ENCODE measurements at regions not wholly inside any gene's neighbourhood (a gene's known extent, or its start where the extent isn't known, plus 50 kb on each side); places are given as distances from the start of the nearest gene placed in this dataset.

GRCh38 chr13:97878431-97879375 lies 74.8 kb upstream of the IPO5 start:
- peaks cover 4% of the 10 kb centered on the region for H3K27me3 ChIP-seq
- H3K79me2 ChIP-seq, result no peaks in the 10 kb centered on the region
- TF ChIP-seq EZH2phosphoT487 (IDR thresholded peaks at IDR 0.05; ENCODE audit: low read depth, severe bottlenecking, unreplicated experiment) (no peak), CTCF (IDR thresholded peaks at IDR 0.05; ENCODE audit: poor library complexity) (no peak)
- 82% methylated on average over 9 of the region's 9 CpGs for WGBS (ENCODE audit: low lambda C conversion rate, missing lambda C conversion rate)
- no peak overlapping the region for H3K4me3 ChIP-seq
- no peak overlapping the region for H2AFZ ChIP-seq
- H3K4me1 ChIP-seq (ENCODE audit: insufficient read depth), result no peaks in the 10 kb centered on the region
- H3K9me2 ChIP-seq (replicated peaks; ENCODE audit: insufficient read depth), result no peaks in the 10 kb centered on the region
- no peak overlapping the region for H3K4me2 ChIP-seq
- no peaks in the 10 kb centered on the region for H3K9me3 ChIP-seq (ENCODE audit: low read depth)
- H3K36me3 ChIP-seq (replicated peaks; ENCODE audit: insufficient read depth, low read depth), result no peaks in the 10 kb centered on the region
- H4K20me1 ChIP-seq (ENCODE audit: insufficient read depth, poor library complexity, severe bottlenecking), result no peaks in the 10 kb centered on the region
- H3K27ac ChIP-seq, result no peak overlapping the region
- no peak for DNase-seq (ENCODE audit: low spot score)

GRCh38 chr13:97879646-97880310 lies 73.7 kb upstream of the IPO5 start:
- no peak overlapping the region for H2AFZ ChIP-seq
- no peaks in the 10 kb centered on the region for H3K9me2 ChIP-seq (replicated peaks; ENCODE audit: insufficient read depth)
- H3K9me3 ChIP-seq (ENCODE audit: low read depth), result no peaks in the 10 kb centered on the region
- H3K27ac ChIP-seq, result no peak overlapping the region
- DNase-seq (ENCODE audit: low spot score), result no peak
- H3K4me2 ChIP-seq, result no peak overlapping the region
- no peaks in the 10 kb centered on the region for H3K36me3 ChIP-seq (replicated peaks; ENCODE audit: insufficient read depth, low read depth)
- H3K4me1 ChIP-seq (ENCODE audit: insufficient read depth), result no peaks in the 10 kb centered on the region
- H3K4me3 ChIP-seq, result no peak overlapping the region
- H3K27me3 ChIP-seq, result peaks cover 4% of the 10 kb centered on the region
- H3K79me2 ChIP-seq, result no peaks in the 10 kb centered on the region
- 70% methylated on average over 8 of the region's 8 CpGs for WGBS (ENCODE audit: low lambda C conversion rate, missing lambda C conversion rate)
- no peaks in the 10 kb centered on the region for H4K20me1 ChIP-seq (ENCODE audit: insufficient read depth, poor library complexity, severe bottlenecking)
- TF ChIP-seq EZH2phosphoT487 (IDR thresholded peaks at IDR 0.05; ENCODE audit: low read depth, severe bottlenecking, unreplicated experiment) (no peak), CTCF (IDR thresholded peaks at IDR 0.05; ENCODE audit: poor library complexity) (no peak), EZH2 (IDR thresholded peaks at IDR 0.05; ENCODE audit: borderline replicate concordance) (no peak)

- no peaks in the 10 kb centered on the region for H3K9me2 ChIP-seq (replicated peaks; ENCODE audit: insufficient read depth)
- no peak overlapping the region for H2AFZ ChIP-seq
- no peak overlapping the region for H3K4me2 ChIP-seq
- H3K79me2 ChIP-seq, result no peaks in the 10 kb centered on the region
- no peaks in the 10 kb centered on the region for H3K9me3 ChIP-seq (ENCODE audit: low read depth)
- TF ChIP-seq EZH2 (IDR thresholded peaks at IDR 0.05; ENCODE audit: borderline replicate concordance) (no peak), CTCF (IDR thresholded peaks at IDR 0.05; ENCODE audit: poor library complexity) (no peak), EZH2phosphoT487 (IDR thresholded peaks at IDR 0.05; ENCODE audit: low read depth, severe bottlenecking, unreplicated experiment) (no peak)
- peaks cover 4% of the 10 kb centered on the region for H3K27me3 ChIP-seq
- H4K20me1 ChIP-seq (ENCODE audit: insufficient read depth, poor library complexity, severe bottlenecking), result no peaks in the 10 kb centered on the region
- H3K4me1 ChIP-seq (ENCODE audit: insufficient read depth), result no peaks in the 10 kb centered on the region
- DNase-seq (ENCODE audit: low spot score), result no peak
- no peak overlapping the region for H3K27ac ChIP-seq
- no peak overlapping the region for H3K4me3 ChIP-seq
- H3K36me3 ChIP-seq (replicated peaks; ENCODE audit: insufficient read depth, low read depth), result no peaks in the 10 kb centered on the region
- 87% methylated on average over 5 of the region's 5 CpGs for WGBS (ENCODE audit: low lambda C conversion rate, missing lambda C conversion rate)
These were observed 73.2 kb upstream of the IPO5 start for GRCh38 chr13:97880311-97880675.

Data from hepatocyte (in vitro differentiated cells).